DND-41 (cell line): ENCODE measurements at regions not wholly inside any gene's neighbourhood (a gene's known extent, or its start where the extent isn't known, plus 50 kb on each side); places are given as distances from the start of the nearest gene placed in this dataset.

Experiments used
- EZH2 ChIP-seq: IDR thresholded peaks from 3 replicates; pipeline ENCODE4 v1.6.1; 2012; ENCODE audit warnings: borderline replicate concordance, low read depth, mild to moderate bottlenecking, moderate library complexity, low read length, inconsistent platforms; ENCODE audit not compliant: severe bottlenecking
- TF ChIP-seq, protein P1 (sequence below): IDR thresholded peaks from 2 replicates; pipeline ENCODE4 v1.5.1; 2012; ENCODE audit warnings: borderline replicate concordance, low read length, moderate library complexity, mild to moderate bottlenecking; ENCODE audit not compliant: poor library complexity, severe bottlenecking; ENCODE audit errors: extremely low read depth

DNA sequence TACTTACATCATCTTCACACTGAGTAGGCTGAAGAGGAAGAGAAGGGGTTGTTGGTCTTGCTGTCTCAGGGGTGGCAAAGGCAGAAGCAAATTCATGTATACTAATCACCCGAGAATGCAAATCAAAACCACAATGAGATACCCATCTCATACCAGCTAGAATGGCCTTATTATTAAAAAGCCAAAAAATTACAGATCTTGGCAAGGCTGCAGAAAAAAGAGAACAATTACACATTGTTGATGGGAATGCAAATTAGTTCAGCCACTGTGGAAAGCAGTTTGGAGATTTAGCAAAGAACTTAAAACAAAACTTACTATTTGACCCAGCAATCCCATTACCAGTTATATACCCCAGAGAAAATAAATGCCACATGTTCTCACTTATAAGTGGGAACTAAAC, 154.9 kb downstream of the SEC23A start:
- TF ChIP-seq, protein P1, sequence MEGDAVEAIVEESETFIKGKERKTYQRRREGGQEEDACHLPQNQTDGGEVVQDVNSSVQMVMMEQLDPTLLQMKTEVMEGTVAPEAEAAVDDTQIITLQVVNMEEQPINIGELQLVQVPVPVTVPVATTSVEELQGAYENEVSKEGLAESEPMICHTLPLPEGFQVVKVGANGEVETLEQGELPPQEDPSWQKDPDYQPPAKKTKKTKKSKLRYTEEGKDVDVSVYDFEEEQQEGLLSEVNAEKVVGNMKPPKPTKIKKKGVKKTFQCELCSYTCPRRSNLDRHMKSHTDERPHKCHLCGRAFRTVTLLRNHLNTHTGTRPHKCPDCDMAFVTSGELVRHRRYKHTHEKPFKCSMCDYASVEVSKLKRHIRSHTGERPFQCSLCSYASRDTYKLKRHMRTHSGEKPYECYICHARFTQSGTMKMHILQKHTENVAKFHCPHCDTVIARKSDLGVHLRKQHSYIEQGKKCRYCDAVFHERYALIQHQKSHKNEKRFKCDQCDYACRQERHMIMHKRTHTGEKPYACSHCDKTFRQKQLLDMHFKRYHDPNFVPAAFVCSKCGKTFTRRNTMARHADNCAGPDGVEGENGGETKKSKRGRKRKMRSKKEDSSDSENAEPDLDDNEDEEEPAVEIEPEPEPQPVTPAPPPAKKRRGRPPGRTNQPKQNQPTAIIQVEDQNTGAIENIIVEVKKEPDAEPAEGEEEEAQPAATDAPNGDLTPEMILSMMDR, result no peak
- no peak for TF ChIP-seq EZH2
